DND-41 (cell line): ENCODE measurements at regions not wholly inside any gene's neighbourhood (a gene's known extent, or its start where the extent isn't known, plus 50 kb on each side); places are given as distances from the start of the nearest gene placed in this dataset.

Source experiments
- ATAC-seq: fragments of 200-7000 bp; cut with Tn5 transposase; 3 replicates; pipeline ENCODE4 v1.9.1; 2021; ENCODE audit warnings: low read depth; ENCODE audit not compliant: insufficient read depth
- DNase-seq: peaks from one replicate; pipeline ENCODE4 v3.0.0-alpha.2; 2020
- H2AFZ ChIP-seq: 2 replicates; pipeline ENCODE4 v1.6.0; 2012; ENCODE audit warnings: low read depth, low read length
- H3K27ac ChIP-seq: 2 replicates; pipeline ENCODE4 v1.5.1; 2012; ENCODE audit warnings: low read length, inconsistent platforms
- H3K27me3 ChIP-seq: fragments of 200-600 bp; sonication (generic); 2 replicates; pipeline ENCODE4 v1.6.0; 2012; ENCODE audit warnings: low read length, mild to moderate bottlenecking, inconsistent platforms; ENCODE audit not compliant: insufficient read depth, poor library complexity
- H3K36me3 ChIP-seq: 2 replicates; pipeline ENCODE4 v1.5.1; 2012; ENCODE audit warnings: low read length, inconsistent platforms; ENCODE audit not compliant: insufficient read depth
- H3K4me1 ChIP-seq: 2 replicates; pipeline ENCODE4 v1.5.1; 2012; ENCODE audit warnings: mild to moderate bottlenecking, low read length; ENCODE audit not compliant: insufficient read depth
- H3K4me2 ChIP-seq: 2 replicates; pipeline ENCODE4 v1.6.0; 2012; ENCODE audit warnings: mild to moderate bottlenecking, moderate library complexity, low read length, inconsistent platforms; ENCODE audit not compliant: insufficient read depth
- H3K4me3 ChIP-seq, 2 experiments: fragments of 200-600 bp in 1 of 2; shearing (Covaris generic) in 1 of 2; 2 replicates each; pipeline ENCODE4 v1.5.1; 2012 to 2016; ENCODE audit warnings: inconsistent platforms in 2 of 2, low read length in 2 of 2, mild to moderate bottlenecking in 2 of 2, low read depth in 1 of 2, moderate library complexity in 1 of 2
- H3K79me2 ChIP-seq: 2 replicates; pipeline ENCODE4 v1.6.0; 2012; ENCODE audit warnings: low read length, inconsistent platforms; ENCODE audit not compliant: insufficient read depth
- H3K9ac ChIP-seq: 2 replicates; pipeline ENCODE4 v1.6.0; 2012; ENCODE audit warnings: low read depth, mild to moderate bottlenecking, inconsistent platforms, low read length, moderate library complexity
- H3K9me3 ChIP-seq: 2 replicates; pipeline ENCODE4 v1.5.1; 2012; ENCODE audit warnings: low read length, moderate library complexity, mild to moderate bottlenecking, inconsistent platforms; ENCODE audit not compliant: insufficient read depth, severe bottlenecking
- H4K20me1 ChIP-seq: 2 replicates; pipeline ENCODE4 v1.6.0; 2012; ENCODE audit warnings: low read length; ENCODE audit not compliant: insufficient read depth
- CTCF ChIP-seq: IDR thresholded peaks from 2 replicates; pipeline ENCODE4 v1.5.1; 2012; ENCODE audit warnings: borderline replicate concordance, low read length, moderate library complexity, mild to moderate bottlenecking; ENCODE audit not compliant: poor library complexity, severe bottlenecking; ENCODE audit errors: extremely low read depth
- EZH2 ChIP-seq: IDR thresholded peaks from 3 replicates; pipeline ENCODE4 v1.6.1; 2012; ENCODE audit warnings: borderline replicate concordance, low read depth, mild to moderate bottlenecking, moderate library complexity, low read length, inconsistent platforms; ENCODE audit not compliant: severe bottlenecking

- H3K4me1 ChIP-seq: peaks cover 15% of the 10 kb centered on the region
- TF ChIP-seq EZH2: no peak
- TF ChIP-seq CTCF: no peak
- no peaks in the 10 kb centered on the region for H3K27me3 ChIP-seq
- no peak overlapping the region for H3K9ac ChIP-seq
- no peaks in the 10 kb centered on the region for H3K79me2 ChIP-seq
- H3K4me3 ChIP-seq: no peak overlapping the region
- no peaks in the 10 kb centered on the region for H4K20me1 ChIP-seq
- no peak for DNase-seq
- no peak overlapping the region for H2AFZ ChIP-seq
- no peak for ATAC-seq
- no peaks in the 10 kb centered on the region for H3K9me3 ChIP-seq
- H3K36me3 ChIP-seq: no peaks in the 10 kb centered on the region
- no peak overlapping the region for H3K27ac ChIP-seq
- no peak overlapping the region for H3K4me2 ChIP-seq
These were observed 311.9 kb downstream of the BCL11B start for GRCh38 chr14:98959958-98960616.

DNA sequence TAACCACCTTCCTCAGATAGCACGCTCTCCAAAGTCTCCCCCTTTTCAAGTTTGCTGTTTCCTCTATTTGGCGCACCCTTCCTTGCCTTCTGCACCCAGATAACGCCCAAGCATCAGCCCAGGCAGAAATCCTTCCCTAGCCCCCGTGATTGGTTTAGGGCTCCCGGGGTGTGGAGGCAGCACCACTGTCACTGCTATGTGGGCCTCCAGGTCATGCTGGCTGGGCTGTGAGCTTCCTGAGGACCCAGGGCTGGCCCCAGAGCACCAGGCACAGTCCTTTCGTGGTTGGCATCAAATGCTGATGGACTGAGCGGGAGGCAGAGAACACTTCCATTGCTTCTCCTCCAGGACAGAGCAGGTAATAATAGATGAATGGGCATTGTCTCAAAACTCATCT, 311.4 kb downstream of the BCL11B start:
- Histone ChIP-seq H3K36me3 (no peaks in the 10 kb centered on the region), H3K9ac (no peak overlapping the region), H3K4me2 (no peak overlapping the region), H3K9me3 (no peaks in the 10 kb centered on the region), H4K20me1 (no peaks in the 10 kb centered on the region), H3K79me2 (no peaks in the 10 kb centered on the region), H3K4me1 (peaks cover 19% of the 10 kb centered on the region), H2AFZ (no peak overlapping the region), H3K4me3 (no peak overlapping the region), H3K27me3 (no peaks in the 10 kb centered on the region), H3K27ac (no peak overlapping the region)
- no peak for TF ChIP-seq EZH2
- no peak for TF ChIP-seq CTCF
- ATAC-seq (no peak), DNase-seq (no peak)

DNA sequence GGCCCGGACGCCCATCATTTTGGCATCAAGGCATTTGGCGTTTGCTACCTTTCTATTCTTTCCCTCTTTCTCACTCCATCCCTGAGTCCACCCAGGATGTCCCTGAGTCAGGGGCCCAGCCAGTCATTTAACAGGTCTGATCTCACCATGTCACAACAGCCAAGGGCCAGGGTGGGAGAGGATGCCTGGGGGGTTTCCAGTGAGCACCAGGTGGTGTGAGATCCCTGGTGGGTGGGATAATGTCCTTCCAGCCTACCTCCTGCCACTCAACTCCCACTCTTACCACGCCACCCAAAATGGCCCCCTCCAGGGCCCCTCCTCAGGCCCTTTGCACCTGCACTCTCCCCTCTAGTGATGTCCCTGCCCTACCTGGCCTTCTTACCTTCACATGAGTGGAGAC, 310.8 kb downstream of the BCL11B start:
- Histone ChIP-seq H3K4me3 (no peak overlapping the region), H2AFZ (no peak overlapping the region), H3K36me3 (no peaks in the 10 kb centered on the region), H3K9me3 (no peaks in the 10 kb centered on the region), H3K27ac (no peak overlapping the region), H3K27me3 (no peaks in the 10 kb centered on the region), H3K9ac (no peak overlapping the region), H3K79me2 (no peaks in the 10 kb centered on the region), H3K4me2 (no peak overlapping the region), H3K4me1 (peaks cover 19% of the 10 kb centered on the region), H4K20me1 (no peaks in the 10 kb centered on the region)
- DNase-seq (no peak), ATAC-seq (no peak)
- TF ChIP-seq EZH2 (no peak), CTCF (no peak)
